GM18909 (cell line): ENCODE measurements at regions not wholly inside any gene's neighbourhood (a gene's known extent, or its start where the extent isn't known, plus 50 kb on each side); places are given as distances from the start of the nearest gene placed in this dataset.

Source experiments
- ATAC-seq: cut with Tn5 transposase; IDR thresholded peaks from one replicate; pipeline ENCODE4 v1.9.1; 2021; ENCODE audit warnings: mild to moderate bottlenecking; ENCODE audit not compliant: unreplicated experiment, poor library complexity

DNA sequence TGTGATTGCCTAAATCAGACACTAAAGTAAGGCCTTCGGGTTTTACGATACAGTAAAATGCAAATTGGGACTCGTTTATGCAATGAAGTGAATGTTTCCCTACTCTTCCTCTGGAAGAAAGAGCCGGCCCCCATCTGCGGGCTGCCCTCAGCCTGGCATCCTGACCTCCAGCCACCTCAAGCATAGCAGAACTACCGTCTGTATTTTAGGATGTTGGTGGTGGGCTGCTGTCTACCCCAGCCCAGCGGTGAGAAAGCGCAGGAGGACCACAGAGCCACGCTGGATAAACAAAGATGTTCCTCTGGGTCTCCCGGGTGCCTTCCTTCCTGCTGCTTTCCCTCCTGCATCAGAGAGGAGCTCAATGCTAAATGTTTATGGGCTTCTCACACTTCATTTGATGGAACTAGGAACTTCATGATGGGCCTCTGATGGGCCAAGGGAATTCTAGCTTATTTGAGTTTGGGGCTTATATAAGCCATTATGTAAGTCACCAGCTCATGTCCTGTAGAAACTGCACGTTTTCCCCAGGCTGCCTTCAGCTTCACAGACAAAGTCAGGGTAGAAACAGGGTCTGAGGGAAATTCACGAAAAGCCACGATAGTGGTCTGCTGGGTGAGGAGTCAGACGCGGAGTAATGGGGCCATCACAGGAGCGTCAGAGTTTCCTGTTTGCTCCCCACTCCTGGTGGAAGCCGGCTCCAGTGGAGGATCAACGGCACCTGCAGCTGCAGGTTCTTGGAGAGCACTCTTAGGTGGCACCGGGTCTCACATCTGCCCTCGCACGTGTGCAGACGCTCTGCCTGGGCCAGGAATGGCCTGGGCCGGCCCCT is 287.4 kb downstream of the BRD1 start:
- no peak for ATAC-seq

DNA sequence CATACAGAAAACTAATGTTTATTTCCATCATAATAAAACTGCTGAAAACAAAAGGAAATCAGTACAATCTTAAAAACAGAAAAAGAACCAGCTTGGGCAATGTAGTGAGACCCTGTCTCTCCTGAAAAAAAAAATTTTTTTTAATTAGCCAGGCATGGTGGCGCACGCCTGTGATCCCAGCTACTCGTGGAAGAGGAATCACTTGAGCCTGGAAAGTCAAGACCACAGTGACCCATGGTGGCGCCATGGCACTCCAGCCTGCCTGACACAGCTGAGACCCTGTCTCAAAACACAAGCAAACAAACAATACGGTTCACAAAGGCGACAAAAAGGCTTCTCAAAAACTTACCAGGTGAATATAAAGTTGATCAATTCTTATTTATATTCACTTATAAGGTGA is 289.7 kb downstream of the BRD1 start:
- ATAC-seq, result no peak

DNA sequence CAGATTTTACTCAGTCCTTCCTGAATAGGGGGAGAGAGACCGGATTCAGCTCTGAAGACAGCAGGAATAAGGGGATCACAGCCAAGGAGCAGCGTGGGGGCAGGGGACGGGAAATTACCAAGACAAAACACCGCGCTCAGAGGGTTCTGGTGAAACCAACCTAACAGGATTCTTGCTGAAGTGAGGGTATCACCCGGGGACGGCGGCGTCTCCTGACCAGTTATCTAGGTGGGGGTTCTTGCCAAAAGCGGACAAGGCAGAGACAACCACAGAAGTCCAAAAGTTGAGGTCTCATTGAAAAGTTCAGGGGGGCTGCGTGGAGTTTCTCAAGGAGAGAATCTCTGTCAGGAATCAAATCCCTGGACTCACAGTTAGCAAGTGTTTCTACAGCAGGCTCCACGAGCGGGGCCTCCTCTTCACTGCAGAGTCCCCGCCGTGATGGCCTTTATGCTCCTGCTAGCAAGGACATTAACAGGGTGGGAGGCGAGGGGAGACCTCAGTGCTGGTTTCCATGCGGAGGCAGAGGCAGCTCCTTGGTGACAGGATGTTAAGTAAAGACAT is 291.0 kb downstream of the BRD1 start:
- no peak for ATAC-seq

DNA sequence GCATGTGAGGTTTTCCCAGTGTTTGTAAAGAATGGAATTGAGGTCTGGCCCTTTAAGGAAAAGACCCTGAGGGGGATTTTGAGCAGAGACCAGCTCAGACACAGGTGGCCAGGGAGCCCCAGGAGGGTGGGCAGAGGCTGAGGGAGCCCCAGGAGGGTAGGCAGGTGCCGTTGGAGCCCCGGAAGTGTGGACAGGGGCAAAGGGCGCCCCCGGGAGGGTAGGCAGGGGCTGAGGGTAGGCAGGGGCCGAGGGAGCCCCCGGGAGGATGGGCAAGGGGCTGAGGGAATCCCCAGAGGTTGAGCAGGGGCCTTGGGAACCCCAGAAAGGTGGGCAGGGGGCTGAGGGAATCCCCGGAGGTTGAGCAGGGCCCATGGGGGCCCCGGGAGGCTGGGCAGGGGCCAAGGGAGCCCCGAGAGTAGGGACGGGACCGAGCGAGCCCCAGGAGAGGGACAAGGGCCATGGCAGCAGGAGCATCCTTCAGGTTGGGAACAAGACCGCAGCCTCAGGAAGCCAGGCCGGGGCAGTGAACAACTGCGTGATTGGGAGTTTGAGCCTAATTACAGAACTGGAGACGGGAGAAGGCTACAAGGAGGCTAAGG is 292.0 kb downstream of the BRD1 start:
- no peak for ATAC-seq

DNA sequence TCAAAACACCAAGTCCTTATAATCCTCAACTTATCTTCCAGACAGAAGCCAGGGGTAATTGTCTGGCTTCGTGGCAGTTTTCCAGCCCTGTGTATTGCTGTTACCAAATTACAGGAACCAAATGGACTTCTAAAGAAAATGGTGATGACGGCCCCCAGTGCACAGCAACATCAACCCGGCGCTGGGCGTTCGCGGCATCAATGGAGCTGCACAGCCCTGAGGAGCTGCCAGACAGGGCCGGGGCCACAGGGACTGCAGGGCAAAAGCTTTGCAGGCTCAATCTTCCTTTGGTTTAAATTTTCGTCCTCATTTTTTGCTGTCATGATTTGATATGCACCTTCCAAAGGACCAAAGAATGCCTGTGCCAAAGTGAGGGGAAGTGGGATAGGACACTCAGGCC is 292.5 kb downstream of the BRD1 start:
- no peak for ATAC-seq

DNA sequence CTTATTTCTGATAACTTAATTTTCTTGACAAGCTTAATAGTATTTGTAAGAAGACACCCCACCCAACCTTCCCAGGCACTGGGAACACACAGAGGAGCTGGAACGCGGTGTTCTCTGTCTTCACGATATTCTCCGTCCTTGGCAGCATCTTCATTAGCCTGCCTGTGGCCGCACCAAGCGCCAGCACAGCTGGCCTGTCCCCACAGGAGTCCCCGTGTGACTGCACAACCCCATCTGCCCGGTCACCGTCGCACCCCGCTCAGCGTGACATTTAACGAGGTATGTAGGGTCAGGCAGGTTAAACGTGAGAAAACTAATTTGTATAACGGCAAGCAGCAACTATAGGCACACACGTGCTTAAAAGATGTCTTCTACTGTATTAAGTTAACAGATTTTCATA is 293.3 kb downstream of the BRD1 start:
- ATAC-seq, result no peak

DNA sequence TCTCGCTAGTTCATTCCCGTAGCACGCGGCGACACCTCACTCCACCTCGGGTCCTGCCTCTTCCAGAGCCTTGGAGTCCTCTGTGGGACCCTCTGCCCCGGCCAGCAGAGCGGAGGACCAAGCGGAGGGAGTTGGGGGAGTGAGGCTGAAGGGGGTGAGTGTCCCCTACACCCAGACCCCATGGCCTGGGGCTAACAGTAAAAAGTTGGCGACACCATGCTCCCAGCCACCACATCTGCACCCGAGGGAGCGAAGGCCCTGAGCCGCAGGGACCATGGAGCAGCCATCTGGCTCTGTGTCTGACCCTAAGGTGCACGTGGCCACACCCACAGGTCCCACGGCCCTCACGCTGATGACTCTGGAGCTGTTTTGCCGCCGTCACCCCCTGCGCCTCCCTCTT is 293.8 kb downstream of the BRD1 start:
- ATAC-seq, result no peak

DNA sequence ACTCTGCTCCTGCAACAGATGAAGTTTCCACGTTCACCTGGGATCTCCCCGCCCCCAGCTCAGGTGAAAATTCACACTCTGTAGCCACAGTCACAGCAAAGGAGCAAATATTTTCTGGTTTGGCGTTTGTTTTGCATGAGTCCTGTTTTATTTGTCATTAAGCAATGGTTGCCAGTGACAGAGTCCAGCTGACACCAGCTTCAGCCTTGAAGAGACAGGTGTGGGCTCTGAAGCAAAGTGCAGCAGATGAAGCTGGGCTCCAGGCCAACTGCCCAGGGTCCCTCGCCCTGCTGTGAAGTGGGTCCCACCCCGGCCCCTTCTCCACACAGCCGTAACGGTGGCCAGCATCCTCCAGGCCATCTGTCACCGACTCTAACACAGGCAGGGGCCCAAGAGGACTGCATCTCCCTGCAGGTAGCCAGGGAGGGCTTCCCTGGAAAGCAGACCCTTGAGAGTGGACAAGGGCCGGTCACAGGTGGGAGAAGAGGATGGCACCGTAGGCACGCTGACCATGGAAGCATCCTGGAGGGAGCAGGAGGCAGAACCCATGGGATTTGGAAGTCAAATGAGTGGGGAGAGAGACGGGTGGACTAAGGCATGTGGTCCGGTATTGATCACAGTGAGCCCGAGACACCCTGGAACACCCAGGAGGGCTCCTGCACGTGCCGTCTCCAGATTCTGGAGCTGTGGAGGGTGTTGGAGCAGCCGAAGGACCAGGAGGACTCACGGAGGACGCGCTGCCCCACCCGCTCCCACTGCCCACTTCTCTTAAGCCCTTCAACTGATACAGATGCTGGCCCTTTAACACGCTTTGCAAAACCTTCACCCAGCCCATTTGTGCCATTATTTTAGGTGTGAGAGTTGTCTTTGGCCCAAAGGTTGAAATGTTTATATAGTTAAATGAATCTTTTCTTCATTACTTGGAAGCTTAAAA is 294.5 kb downstream of the BRD1 start:
- ATAC-seq, result no peak

DNA sequence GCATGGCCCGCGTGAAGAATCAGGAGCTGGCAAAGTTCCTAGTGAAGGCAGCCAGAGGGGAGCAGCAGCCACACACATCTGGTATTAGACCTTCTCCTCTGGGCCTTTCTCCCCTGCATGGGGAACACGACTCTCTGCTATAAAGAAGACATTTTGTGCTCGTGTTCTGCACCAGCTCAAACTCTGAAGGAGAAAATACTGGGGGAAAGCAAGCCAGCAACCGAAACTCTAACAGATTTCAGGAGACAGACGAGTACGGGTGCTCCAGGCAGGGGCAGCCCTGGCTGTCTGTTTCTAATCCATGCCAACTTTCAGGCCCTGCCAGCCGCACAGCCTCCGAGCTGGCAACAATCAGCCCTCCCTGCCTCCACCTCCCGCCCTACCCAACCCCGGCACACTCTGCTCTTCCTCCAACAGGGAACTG is 296.3 kb downstream of the BRD1 start:
- ATAC-seq, result no peak

DNA sequence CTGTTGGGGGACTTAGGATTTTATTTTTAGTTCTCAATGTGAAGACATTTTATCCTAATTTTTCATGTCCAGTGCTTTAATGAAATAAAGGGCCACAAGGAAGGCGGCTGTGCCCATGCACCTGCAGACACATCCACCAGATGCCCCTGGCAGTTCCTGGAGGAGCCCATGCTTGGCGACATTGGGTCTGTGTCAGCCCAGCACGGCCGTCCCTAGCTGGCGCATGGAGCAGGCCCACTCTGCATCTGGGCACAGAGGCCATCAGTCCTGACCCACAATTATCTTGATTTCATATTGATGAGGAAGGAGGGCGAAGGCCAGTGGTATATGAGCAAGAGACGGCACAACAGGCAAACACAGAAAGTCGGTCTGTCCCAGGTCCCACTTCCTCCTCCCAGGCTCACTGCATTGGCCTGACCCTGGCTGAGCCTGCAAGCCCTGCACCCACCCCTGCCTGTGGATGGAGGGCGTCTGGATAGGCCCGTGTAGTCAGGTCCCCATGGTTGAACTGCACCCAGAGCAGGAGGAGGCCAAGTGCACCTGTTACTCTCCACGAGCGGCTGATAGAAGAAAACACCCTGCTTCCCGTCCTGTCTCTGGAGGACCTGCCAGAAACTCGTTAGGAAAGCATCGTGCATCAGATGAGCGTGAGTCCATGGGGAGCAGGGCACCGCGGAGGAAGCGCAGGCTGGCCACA is 296.9 kb downstream of the BRD1 start:
- ATAC-seq, result no peak

DNA sequence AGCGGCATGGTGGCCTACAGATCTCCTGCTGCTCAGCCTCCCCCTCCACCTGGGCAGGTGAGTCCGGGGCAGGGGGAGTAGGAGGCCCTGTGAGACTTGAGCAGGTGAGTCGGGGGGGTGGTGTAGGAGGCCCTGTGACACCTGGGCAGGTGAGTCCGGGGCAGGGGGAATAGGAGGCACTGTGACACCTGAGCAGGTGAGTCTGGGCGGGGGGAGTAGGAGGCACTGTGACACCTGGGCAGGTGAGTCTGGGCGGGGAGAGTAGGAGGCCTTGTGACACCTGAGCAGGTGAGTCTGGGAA is 299.3 kb downstream of the BRD1 start:
- ATAC-seq, result no peak

DNA sequence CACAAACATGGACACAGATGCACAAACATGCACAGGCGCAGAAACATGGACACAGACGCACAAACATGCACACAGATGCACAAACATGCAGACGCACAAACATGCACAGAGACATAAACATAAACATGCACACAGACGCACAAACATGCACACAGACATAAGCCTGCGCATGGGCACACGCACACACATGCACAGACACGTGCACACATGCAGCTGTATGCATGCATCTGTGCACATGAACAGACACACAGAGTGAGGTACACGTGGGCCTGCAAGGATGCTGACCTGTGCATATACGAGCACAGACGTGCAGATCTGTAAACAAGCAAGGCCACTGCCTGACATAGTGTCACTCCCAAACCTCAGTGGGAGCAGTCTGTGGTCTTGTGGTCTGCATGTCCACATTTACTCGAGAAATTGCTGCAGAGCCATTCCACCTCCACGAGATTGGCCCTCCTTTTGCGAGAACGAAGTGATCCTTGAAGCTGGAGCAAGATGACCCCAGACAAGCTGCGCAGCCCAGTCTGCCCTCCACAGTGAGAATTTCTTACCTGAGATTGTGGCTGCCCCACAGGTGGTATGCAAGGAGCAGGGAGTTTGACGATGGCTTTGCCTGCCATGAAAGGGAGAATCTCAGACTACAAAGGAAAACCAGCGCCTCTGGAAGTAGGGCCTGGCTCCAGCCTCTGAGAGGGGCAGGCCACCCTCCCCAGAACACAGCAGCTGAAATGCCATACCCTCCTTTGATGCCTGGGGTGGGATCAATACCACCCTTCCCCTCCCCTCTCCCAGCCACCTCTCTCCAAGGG is 299.9 kb downstream of the BRD1 start:
- ATAC-seq, result no peak

DNA sequence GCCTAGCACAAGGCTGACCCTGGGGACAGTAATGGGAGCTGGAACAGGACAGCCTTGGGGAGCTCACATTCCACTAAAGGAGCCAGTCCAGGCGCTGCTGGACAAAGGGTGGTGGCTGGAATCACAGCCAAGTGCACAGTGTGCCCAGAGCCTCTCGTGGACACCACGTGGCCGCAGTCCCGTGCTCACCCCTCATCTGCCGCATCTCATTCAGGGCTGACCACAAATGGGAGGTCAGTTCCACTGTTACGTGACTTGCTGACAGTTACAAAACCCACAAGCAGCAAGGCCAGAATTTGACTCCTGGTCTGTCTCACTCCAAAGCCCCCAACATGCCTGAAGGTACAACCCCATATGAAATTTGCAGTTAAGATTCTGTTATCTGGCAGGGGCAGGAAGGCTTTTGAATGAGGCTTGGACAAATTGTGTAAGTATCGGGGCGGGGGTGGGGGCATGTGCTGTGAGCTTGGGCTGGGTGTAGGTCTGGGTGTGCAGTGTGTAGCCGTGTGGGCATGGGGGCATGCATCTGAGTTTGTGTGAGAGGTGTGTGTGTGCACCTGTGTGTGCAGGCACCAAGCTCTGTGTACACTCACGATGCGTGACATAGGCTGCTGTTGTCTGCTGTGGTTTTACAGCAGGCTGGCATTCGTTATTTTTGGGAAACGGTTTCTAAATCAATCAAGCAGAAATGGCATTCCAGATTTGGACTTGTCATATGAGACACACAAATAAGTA is 301.7 kb downstream of the BRD1 start:
- no peak for ATAC-seq

DNA sequence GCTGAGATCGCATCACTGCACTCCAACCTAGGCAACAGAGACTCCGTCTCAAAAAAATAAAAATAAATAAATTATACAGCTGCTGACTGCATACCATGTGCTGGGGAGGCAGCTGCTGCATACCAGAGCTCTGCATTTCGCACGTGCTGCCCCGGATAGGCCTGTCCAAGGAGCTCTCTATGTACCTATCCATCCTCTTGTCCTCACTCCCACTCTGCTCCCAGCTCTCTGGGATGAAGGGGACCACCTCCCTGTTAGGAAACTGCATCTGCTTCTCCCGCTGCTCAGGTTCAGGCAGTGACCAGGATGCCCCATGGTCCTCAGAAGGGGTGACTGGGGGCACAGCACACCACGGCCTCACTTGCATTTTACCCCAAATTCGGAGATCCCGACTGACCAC is 302.3 kb downstream of the BRD1 start:
- no peak for ATAC-seq

DNA sequence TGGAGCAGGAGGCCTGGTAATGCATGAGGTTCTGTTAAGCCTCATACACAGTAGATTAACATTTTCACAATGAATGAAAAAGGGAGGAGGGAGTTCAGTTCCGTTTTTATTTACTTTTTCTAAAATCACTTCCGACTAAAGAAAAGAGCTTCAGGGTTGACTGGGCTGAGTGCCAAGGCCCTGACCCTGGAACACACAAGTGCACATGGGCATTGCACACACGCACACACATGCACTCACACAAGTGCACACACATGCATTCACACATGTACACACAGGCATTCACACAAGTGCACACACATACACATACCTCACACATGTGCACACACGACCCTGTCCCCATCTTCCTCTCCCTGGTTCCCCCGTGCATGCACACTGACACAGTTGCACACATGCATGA is 303.3 kb downstream of the BRD1 start:
- no peak for ATAC-seq

DNA sequence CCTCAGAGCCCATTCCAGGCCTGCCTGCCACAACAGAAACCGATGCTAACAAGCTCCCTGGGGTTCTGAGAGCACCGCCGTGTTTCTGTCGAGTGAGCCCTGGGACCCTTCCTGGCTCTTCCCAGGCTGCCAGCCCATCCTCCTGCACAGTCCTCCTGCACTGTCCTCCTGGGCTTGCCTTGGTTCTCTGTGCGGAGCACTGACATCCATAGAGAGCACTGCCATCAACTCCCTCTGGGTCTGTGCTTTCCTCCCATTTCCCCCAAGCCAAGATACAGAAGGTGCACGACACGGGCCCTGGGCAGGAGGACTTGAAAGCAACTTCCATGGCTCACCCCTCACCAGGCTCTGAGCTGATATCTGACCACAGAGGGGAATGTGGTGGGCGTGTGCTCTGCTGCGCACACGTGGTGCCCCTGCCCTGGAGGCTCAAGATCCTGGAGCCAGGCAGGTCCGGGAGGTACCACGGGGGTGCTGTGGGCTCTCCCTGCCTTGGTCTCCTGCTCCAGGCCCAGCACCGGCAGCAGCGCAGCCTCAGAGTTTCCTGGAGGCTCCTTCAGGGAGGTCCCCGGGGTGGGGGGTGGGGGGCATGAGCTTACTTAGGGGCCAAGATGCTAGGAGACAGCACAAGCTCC is 304.2 kb downstream of the BRD1 start:
- ATAC-seq, result no peak

DNA sequence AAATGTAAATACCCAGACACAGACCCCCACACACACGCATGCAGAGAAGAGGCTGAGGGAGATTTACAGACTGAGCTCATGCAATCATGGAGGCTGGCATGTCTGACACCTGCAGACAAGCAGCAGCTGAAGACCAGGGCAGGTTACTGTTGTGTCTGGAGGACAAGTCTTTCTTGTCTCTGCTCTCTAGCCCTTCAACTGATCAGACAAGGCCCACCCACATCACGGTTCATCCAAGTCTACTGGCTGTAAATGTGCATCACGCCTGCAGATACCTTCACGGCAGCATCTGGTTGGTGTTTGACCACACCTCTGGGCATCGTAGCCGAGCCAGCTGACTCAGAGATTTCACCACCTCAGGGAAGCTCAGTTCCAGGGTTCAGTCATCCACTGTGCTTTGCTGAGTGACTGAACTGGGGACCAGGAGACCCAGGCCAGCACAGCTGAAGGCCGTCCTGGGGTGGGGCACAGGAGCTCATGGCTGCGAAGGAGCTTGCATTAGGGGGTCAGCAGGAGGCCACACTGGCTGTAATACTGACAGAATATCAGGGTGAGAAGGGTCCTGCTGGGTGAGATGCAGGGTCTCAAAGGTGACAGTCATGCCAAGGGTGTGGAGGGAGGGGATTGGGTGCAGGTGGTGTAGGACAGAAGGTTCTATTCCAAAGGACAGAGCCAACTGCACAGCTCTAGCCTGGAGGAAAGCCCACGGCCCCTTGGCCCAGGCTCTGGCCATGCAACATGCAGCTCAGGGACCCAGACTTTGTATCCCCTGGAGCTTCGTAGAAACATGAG is 304.9 kb downstream of the BRD1 start:
- ATAC-seq, result no peak

DNA sequence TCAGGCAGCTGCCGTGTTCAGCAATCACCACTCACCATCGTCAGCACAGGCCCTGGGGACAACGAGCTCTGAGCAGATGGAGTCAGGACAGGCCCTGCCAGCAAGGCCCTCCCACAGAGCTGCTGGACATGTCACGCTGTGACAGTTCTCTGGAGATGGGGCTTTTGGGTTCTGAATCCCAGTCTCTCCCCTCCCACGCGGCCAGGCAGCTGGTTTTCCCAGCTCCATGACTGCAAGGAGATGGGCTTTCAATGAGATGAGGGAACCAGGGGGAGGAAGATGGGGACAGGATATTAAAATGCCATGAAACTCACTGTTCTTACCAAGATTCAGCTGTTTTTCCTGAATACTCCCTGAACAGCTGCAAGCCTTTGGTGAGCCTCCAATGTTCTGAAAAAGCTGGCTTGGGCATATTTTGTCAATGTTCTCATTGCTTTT is 305.9 kb downstream of the BRD1 start:
- ATAC-seq, result no peak
